Activated B cell treated with CpG ODN at 0.5 μM for 24 hours (primary cell): ENCODE measurements at regions not wholly inside any gene's neighbourhood (a gene's known extent, or its start where the extent isn't known, plus 50 kb on each side); places are given as distances from the start of the nearest gene placed in this dataset.
A peak's percentile ranks its signal among the peaks of the same experiment; 100 is the strongest.

ENCODE experiments used
- ATAC-seq: fragments of 200-7000 bp; cut with Tn5 transposase; one replicate; pipeline ENCODE4 v1.10.0; 2021; ENCODE audit warnings: low read depth, mild to moderate bottlenecking, moderate library complexity
- CTCF ChIA-PET: fragments of 350-600 bp; sonication (Branson Sonifier 250); formaldehyde crosslinking; loops from one replicate; lab custom pipeline; 2021; ENCODE audit warnings: antibody characterized with exemption; lab: Charles Lee
- POLR2A ChIA-PET: fragments of 350-600 bp; sonication (Branson Sonifier 250); formaldehyde crosslinking; loops from one replicate; lab custom pipeline; 2021; ENCODE audit warnings: antibody characterized with exemption; lab: Charles Lee
- DNase-seq: peaks from one replicate; pipeline ENCODE4 v3.0.0; 2022
- H3K27ac Mint-ChIP-seq: one replicate; pipeline ENCODE4 v1.8.0; 2020; ENCODE audit warnings: mixed read lengths
- H3K27me3 Mint-ChIP-seq: one replicate; pipeline ENCODE4 v1.8.0; 2021; ENCODE audit warnings: mixed read lengths
- H3K36me3 Mint-ChIP-seq: one replicate; pipeline ENCODE4 v1.8.0; 2021; ENCODE audit warnings: low read depth, mixed read lengths
- H3K4me1 Mint-ChIP-seq: one replicate; pipeline ENCODE4 v1.8.0; 2021; ENCODE audit warnings: mixed read lengths
- H3K4me3 Mint-ChIP-seq: one replicate; pipeline ENCODE4 v1.8.0; 2020; ENCODE audit warnings: mild to moderate bottlenecking, mixed read lengths
- H3K9me3 Mint-ChIP-seq: one replicate; pipeline ENCODE4 v1.8.0; 2020; ENCODE audit warnings: mixed read lengths
- intact Hi-C: fragments of 100-400 bp; cut with micrococcal nuclease; formaldehyde crosslinking; loops from one replicate; pipeline ENCODE4 v1.15.1; 2024
- TF ChIP-seq, protein P1 (sequence below): fragments of 200-600 bp; IDR thresholded peaks from one replicate; pipeline ENCODE4 v1.8.0; 2022; ENCODE audit warnings: antibody characterized with exemption, mild to moderate bottlenecking

DNA sequence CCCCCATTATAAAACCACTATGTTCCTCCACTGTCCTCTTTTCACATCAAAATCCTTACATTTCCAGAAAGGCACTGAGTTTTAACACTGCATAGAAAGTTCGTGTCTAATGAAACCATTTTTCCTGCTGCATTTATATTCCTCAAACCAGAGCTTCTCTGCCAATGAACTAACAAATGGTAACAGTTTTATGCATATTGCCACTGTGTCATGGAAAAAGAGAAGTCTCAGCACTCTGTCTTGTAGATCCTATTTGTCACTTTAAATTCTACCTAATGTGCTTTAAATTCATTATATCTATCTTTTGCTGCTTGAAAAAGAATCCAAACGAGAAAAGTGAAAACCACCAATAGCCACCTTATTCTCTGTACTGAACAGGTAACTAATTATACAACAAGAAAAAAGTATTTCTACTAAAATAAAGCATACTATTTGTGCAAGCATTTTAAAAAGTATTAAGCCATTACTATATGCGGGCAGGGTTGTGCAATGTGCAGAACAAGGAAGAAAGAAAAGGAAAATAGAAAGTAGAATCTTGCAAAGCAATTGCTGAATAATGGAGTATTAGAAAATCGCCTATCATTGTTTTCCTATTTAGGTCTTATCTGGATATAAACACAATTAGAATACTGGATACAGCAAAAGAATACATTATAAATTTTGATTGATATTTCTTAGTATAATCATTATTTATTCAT lies 328.9 kb downstream of the ZEB2 start:
- Mint-ChIP-seq H3K27ac (no peak overlapping the region), H3K36me3 (no peaks in the 10 kb centered on the region), H3K4me1 (peaks cover 20% of the 10 kb centered on the region), H3K4me3 (no peak overlapping the region), H3K27me3 (no peaks in the 10 kb centered on the region), H3K9me3 (no peaks in the 10 kb centered on the region)
- intact Hi-C loops: no loop called here
- DNase-seq (no peak), ATAC-seq (no peak)
- ChIA-PET CTCF (no interaction called here), POLR2A (interaction anchor here (0.7 kb wide), 1 partner anchor 10 kb away, joined by 3 read pairs; no protein-coding TSS in a partner anchor)
- TF ChIP-seq, protein P1, sequence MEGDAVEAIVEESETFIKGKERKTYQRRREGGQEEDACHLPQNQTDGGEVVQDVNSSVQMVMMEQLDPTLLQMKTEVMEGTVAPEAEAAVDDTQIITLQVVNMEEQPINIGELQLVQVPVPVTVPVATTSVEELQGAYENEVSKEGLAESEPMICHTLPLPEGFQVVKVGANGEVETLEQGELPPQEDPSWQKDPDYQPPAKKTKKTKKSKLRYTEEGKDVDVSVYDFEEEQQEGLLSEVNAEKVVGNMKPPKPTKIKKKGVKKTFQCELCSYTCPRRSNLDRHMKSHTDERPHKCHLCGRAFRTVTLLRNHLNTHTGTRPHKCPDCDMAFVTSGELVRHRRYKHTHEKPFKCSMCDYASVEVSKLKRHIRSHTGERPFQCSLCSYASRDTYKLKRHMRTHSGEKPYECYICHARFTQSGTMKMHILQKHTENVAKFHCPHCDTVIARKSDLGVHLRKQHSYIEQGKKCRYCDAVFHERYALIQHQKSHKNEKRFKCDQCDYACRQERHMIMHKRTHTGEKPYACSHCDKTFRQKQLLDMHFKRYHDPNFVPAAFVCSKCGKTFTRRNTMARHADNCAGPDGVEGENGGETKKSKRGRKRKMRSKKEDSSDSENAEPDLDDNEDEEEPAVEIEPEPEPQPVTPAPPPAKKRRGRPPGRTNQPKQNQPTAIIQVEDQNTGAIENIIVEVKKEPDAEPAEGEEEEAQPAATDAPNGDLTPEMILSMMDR: no peak

DNA sequence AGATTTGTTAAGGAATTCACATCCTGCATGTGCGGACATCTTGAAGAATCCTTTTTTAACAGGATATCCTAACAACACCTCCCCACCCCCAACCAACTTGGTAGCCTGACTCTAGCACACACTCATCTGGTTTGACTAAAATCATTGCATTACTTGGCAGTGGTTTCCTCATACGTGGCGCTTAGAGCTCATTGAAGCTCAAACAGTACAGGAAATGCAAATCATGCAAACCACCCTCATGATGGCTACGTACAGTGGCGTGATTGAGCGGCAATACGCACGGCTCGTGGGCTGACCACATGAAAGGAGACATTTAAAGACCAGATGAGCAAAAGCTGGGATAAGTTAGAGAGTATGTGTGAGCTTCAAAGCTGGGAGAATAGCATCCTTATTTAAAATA lies 336.2 kb downstream of the ZEB2 start:
- CTCF ChIA-PET: interaction anchor here (0.9 kb wide), 1 partner anchor 19 kb away, joined by 4 read pairs; no protein-coding TSS in a partner anchor
- intact Hi-C loops: loop anchor here (1.0 to 5.0 kb wide), 5 partner anchors 57 to 1569 kb away; no protein-coding TSS in a partner anchor
- TF ChIP-seq, protein P1: no peak
- POLR2A ChIA-PET: interaction anchor here (0.6 to 2.2 kb wide), 3 partner anchors 55 to 175 kb away, joined by 4 to 9 read pairs (median 4); no protein-coding TSS in a partner anchor
- Mint-ChIP-seq H3K27me3 (no peaks in the 10 kb centered on the region), H3K4me3 (peak overlapping the region; percentile 82), H3K4me1 (peaks cover 28% of the 10 kb centered on the region), H3K27ac (peak overlapping the region; percentile 85), H3K36me3 (peaks cover 14% of the 10 kb centered on the region), H3K9me3 (no peaks in the 10 kb centered on the region)
- DNase-seq (peak; percentile 35), ATAC-seq (peak; percentile 96)

DNA sequence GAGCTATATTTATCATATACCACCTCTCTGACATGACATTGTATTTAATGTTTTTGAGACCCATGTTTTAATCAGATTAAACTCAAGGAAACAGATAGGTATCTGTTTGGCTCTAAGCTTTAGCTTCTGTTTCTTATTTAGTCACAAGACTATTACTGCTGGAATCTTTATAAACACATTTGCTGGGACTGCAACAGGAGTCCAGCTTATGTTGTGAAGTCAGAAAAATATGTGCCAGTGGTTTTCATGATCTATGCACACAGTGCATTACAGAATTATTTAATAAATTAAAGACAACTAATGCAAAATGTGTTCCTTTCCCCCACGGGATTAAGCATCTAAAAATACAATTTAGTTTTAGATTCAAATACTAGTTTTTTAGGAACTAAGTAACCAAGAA lies 338.9 kb downstream of the ZEB2 start:
- intact Hi-C loops: loop anchor here (5.0 kb wide), 1 partner anchor 1571 kb away; no protein-coding TSS in a partner anchor
- POLR2A ChIA-PET: no interaction called here

DNA sequence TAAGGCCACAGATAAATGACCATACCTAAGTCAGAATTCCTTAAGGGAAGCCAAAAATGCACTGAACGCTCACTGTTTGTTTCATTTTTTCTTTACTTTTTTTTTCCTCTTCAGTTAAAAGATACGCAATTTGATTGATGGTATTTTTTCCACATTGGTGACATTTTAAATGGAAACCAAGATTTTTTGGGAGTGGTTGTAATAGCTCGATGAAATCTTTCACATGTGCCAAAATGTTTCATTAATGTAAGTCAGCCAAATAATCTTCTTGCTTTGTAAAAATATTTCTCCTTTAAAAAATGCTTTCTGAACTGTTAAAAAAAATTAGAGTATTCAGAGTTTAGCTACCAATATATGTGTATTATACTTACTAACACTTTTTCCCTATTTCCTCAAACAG lies 339.8 kb downstream of the ZEB2 start:
- CTCF ChIA-PET: no interaction called here
- peaks cover 14% of the 10 kb centered on the region for H3K4me1 Mint-ChIP-seq
- no peak for DNase-seq
- peaks cover 21% of the 10 kb centered on the region for H3K36me3 Mint-ChIP-seq
- no peaks in the 10 kb centered on the region for H3K27me3 Mint-ChIP-seq
- ATAC-seq: no peak
- H3K27ac Mint-ChIP-seq: no peak overlapping the region
- H3K9me3 Mint-ChIP-seq: peaks cover 4% of the 10 kb centered on the region
- intact Hi-C loops: loop anchor here (5.0 kb wide), 1 partner anchor 1572 kb away; no protein-coding TSS in a partner anchor
- TF ChIP-seq, protein P1: no peak
- no peak overlapping the region for H3K4me3 Mint-ChIP-seq
- POLR2A ChIA-PET: interaction anchor here (0.5 to 0.6 kb wide), 2 partner anchors 155 to 173 kb away, joined by 3 to 6 read pairs; no protein-coding TSS in a partner anchor

More for the DNA sequence above, 338.9 kb downstream of the ZEB2 start:
- no peak for DNase-seq
- CTCF ChIA-PET: no interaction called here
- peaks cover 21% of the 10 kb centered on the region for H3K4me1 Mint-ChIP-seq
- ATAC-seq: no peak
- H3K9me3 Mint-ChIP-seq: peaks cover 4% of the 10 kb centered on the region
- no peaks in the 10 kb centered on the region for H3K27me3 Mint-ChIP-seq
- TF ChIP-seq, protein P1: no peak
- no peak overlapping the region for H3K27ac Mint-ChIP-seq
- no peak overlapping the region for H3K4me3 Mint-ChIP-seq
- H3K36me3 Mint-ChIP-seq: peaks cover 21% of the 10 kb centered on the region

DNA sequence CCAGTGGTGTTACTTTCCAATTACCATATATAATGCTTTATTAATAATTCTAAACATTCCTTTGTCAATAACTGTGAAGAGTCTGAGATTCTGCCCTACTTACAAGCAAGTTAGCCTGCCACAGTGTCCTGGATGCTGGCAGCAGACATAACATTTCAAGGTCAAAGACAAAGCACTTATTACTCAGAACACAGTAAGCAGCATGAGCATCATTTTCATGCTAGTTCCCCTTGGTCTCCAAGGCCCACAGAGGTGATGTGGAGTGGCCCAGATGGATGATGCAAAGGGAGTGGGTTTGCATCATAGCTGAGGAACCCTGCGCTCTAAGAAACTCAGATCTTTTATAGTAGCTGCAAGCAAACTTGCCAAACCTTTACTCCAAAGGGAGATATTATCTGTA lies 349.7 kb downstream of the ZEB2 start:
- no peaks in the 10 kb centered on the region for H3K27me3 Mint-ChIP-seq

More for the DNA sequence above, 349.7 kb downstream of the ZEB2 start:
- Mint-ChIP-seq H3K4me1 (no peaks in the 10 kb centered on the region), H3K27ac (no peak overlapping the region), H3K4me3 (no peak overlapping the region), H3K9me3 (peaks cover 2% of the 10 kb centered on the region), H3K36me3 (peaks cover 11% of the 10 kb centered on the region)
- DNase-seq (no peak), ATAC-seq (no peak)
- intact Hi-C loops: no loop called here
- TF ChIP-seq, protein P1: no peak
- CTCF ChIA-PET: no interaction called here
- POLR2A ChIA-PET: no interaction called here
